GM23248 (cell line): ENCODE measurements at regions not wholly inside any gene's neighbourhood (a gene's known extent, or its start where the extent isn't known, plus 50 kb on each side); places are given as distances from the start of the nearest gene placed in this dataset.

ENCODE experiments used
- EZH2 ChIP-seq: fragments of 200-600 bp; sonication (generic); IDR thresholded peaks from 2 replicates; pipeline ENCODE4 v1.6.1; 2018; ENCODE audit warnings: antibody characterized with exemption, mild to moderate bottlenecking; ENCODE audit not compliant: insufficient read depth, poor library complexity, severe bottlenecking
- EZH2phosphoT487 ChIP-seq: fragments of 200-600 bp; sonication (generic); IDR thresholded peaks from 2 replicates; pipeline ENCODE4 v1.6.1; 2018; ENCODE audit warnings: antibody characterized with exemption, moderate library complexity, mild to moderate bottlenecking, low read depth; ENCODE audit not compliant: insufficient read depth

DNA sequence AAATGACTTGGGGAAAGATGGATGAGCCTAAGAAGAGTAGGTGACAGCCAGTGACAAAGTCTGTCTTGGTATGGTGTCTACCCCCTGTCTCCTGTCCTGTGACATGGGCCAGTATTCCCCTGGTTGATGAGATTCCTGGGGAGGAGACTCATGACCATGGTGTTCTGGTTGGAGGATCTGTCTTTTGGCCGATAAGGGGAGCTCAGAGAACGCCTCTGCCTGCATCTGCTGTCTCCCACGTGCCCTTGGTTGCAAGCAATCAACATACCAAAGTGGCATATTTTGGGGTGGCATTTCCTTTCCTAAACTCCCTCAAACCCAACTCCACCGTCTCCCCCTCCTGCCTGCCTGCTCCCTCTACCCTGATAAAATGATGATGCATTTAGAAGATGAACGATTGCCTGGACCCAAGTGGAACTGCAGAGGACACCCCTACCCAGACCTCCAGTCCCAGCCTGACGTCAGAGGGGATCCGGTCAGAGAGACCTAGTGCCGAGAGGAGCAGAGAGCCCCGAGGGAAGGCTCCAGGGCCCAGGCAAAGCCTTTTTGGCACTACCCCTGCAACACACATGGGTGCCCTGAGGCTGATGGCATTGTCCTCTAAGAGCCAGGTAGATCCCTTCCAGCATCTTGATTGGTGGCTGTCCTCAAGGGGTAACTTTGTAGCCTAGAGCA is 88.0 kb upstream of the KCNK12 start:
- TF ChIP-seq EZH2 (no peak), EZH2phosphoT487 (no peak)
